ENCODE measurements at regions not wholly inside any gene's neighbourhood (a gene's known extent, or its start where the extent isn't known, plus 50 kb on each side); places are given as distances from the start of the nearest gene placed in this dataset.

DNA sequence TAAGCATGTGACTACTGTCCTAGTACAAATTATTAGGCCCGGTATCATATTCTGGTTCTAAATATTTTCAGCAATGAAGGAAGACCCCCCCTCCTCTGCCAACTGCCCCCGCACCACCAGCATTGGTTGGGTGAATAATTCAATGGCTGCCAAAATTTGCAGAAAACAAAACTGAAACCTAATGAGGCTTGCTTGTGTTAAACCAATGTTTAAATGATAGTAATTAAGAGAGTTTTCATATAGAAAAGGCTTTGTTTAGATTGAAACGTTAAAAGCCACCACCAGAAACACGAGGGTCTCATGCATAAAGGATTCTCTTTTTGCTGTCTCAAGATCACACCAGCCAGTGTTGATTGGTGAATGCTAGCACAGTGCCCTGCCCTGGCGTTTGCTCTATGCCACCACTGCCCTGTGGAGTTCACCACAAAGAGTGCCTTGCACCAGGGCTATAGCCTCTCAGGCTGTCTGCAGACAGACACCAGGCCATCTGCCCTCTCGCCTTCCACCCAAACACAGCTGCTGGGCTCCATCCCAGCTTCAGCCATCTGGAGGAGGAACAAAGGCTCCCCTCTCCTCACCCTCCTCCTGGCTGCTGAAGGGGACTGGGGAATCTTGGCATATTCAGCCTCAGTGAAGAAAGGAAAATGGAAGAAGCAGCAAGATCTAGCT lies 200.3 kb upstream of the PFN2 start:
- no peak overlapping the region for H3K4me3 ChIP-seq
- intact Hi-C loops (cut with micrococcal nuclease; ENCODE audit: unreplicated experiment) (no loop called here), in situ Hi-C loops (cut with MboI) (no loop called here)
- ChIA-PET SMC1A (ENCODE audit: uncharacterized antibody, unreplicated experiment) (interaction anchor here (1.1 kb wide), 1 partner anchor 8 kb away, joined by 3 read pairs; no protein-coding TSS in a partner anchor), RAD21 (ENCODE audit: unreplicated experiment) (interaction anchor here (1.3 kb wide), 1 partner anchor 13 kb away, joined by 3 read pairs; no protein-coding TSS in a partner anchor), POLR2A (no interaction called here), CTCF (interaction anchor here (1.7 to 3.2 kb wide), 2 partner anchors 13 to 291 kb away, joined by 6 to 11 read pairs; no protein-coding TSS in a partner anchor)
- 0 out of 2 replicates have a peak, but pooled peaks cover 4% of the 10 kb centered on the region for H3K4me1 ChIP-seq (ENCODE audit: control insufficient read depth, insufficient read depth, low read length)
- no TSS peak for BruUV-seq (replicated peaks)
- no peak overlapping the region for H3K9ac ChIP-seq (ENCODE audit: control insufficient read depth, insufficient read depth, low read length)
- FAIRE-seq (no peak), DNase-seq (ENCODE audit: low read depth, low spot score) (no peak), ATAC-seq (peak; percentile 89)
- H3K9me3 ChIP-seq (replicated peaks; ENCODE audit: control insufficient read depth, insufficient read depth, low read length): no peaks in the 10 kb centered on the region; the same call in 2 of the 3 replicates
- H4K20me1 ChIP-seq (ENCODE audit: control insufficient read depth, insufficient read depth): no peaks in the 10 kb centered on the region
- no peaks in the 10 kb centered on the region for H3K27me3 ChIP-seq (replicated peaks in 1 of 2; ENCODE audit: control insufficient read depth in 2 of 2, insufficient read depth in 2 of 2, low read length in 1 of 2)
- TF ChIP-seq ASH2L (IDR thresholded peaks at IDR 0.05; ENCODE audit: borderline replicate concordance, low read depth) (no peak), BHLHE40 (IDR thresholded peaks at IDR 0.05; ENCODE audit: borderline replicate concordance in 1 of 2, low read depth in 2 of 2, low read length in 1 of 2) (peak in 1 of 2 experiments; percentile 18; a peak in 1 of 4 replicates), SMARCA5 (IDR thresholded peaks at IDR 0.05) (peak; percentile 28; the same call in 1 of the 2 replicates), CHD1 (IDR thresholded peaks at IDR 0.05; ENCODE audit: low read depth, low read length) (no peak), ZNF24 (IDR thresholded peaks at IDR 0.05) (0 out of 2 replicates have a peak, but pooled peaks have one; percentile 15), MTA2 (IDR thresholded peaks at IDR 0.05; ENCODE audit: low read depth) (peak; percentile 54; the same call in 1 of the 2 replicates), KLF5 (IDR thresholded peaks at IDR 0.05; ENCODE audit: partially characterized antibody) (no peak), E4F1 (IDR thresholded peaks at IDR 0.05; ENCODE audit: borderline replicate concordance, partially characterized antibody) (no peak), RELA (IDR thresholded peaks at IDR 0.05; ENCODE audit: borderline replicate concordance, partially characterized antibody) (no peak), SUZ12 (IDR thresholded peaks at IDR 0.05; ENCODE audit: unreplicated experiment) (no peak)
- TF ChIP-seq, protein P1, sequence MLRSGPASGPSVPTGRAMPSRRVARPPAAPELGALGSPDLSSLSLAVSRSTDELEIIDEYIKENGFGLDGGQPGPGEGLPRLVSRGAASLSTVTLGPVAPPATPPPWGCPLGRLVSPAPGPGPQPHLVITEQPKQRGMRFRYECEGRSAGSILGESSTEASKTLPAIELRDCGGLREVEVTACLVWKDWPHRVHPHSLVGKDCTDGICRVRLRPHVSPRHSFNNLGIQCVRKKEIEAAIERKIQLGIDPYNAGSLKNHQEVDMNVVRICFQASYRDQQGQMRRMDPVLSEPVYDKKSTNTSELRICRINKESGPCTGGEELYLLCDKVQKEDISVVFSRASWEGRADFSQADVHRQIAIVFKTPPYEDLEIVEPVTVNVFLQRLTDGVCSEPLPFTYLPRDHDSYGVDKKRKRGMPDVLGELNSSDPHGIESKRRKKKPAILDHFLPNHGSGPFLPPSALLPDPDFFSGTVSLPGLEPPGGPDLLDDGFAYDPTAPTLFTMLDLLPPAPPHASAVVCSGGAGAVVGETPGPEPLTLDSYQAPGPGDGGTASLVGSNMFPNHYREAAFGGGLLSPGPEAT (IDR thresholded peaks at IDR 0.05; ENCODE audit: low read depth): no peak
- H2AFZ ChIP-seq (ENCODE audit: control insufficient read depth, low read depth, low read length): no peak overlapping the region; the same call in 1 of the 2 replicates
- no peaks in the 10 kb centered on the region for H3K79me2 ChIP-seq (ENCODE audit: control insufficient read depth, insufficient read depth, low read length)
- 49% methylated on average over 6 of the region's 6 CpGs for WGBS (ENCODE audit: insufficient coverage, insufficient replicate concordance, low lambda C conversion rate, missing lambda C conversion rate)
- H3K27ac ChIP-seq (ENCODE audit: control insufficient read depth, insufficient read depth): no peak overlapping the region
- H3K4me2 ChIP-seq (ENCODE audit: control insufficient read depth, insufficient read depth): no peak overlapping the region
- no peaks in the 10 kb centered on the region for H3K36me3 ChIP-seq (ENCODE audit: control insufficient read depth in 2 of 2, insufficient read depth in 2 of 2, low read length in 1 of 2)
